ENCODE measurements at regions not wholly inside any gene's neighbourhood (a gene's known extent, or its start where the extent isn't known, plus 50 kb on each side); places are given as distances from the start of the nearest gene placed in this dataset.
"Not testable (repeated sequence)": the region's sequence is repeated elsewhere in the genome, so short reads cannot be mapped to it uniquely, and the experiment has no call there.

GRCh38 chr15:35260274-35260673 lies 175.2 kb upstream of the NANOGP8 start:
- not testable (repeated sequence) for TF ChIP-seq FOXA1 (IDR thresholded peaks at IDR 0.05); BHLHE40 (IDR thresholded peaks at IDR 0.05; ENCODE audit: borderline replicate concordance); FOXM1 (IDR thresholded peaks at IDR 0.05; ENCODE audit: borderline replicate concordance); SUZ12 (IDR thresholded peaks at IDR 0.05); ARNT (IDR thresholded peaks at IDR 0.05); HDGF (IDR thresholded peaks at IDR 0.05; ENCODE audit: borderline replicate concordance); TARDBP (IDR thresholded peaks at IDR 0.05); ELF4 (IDR thresholded peaks at IDR 0.05); SP1 (IDR thresholded peaks at IDR 0.05); FOXK2 (IDR thresholded peaks at IDR 0.05)

Data from HEK293T (cell line).